Endothelial cell of umbilical vein (primary cell): ENCODE measurements at regions not wholly inside any gene's neighbourhood (a gene's known extent, or its start where the extent isn't known, plus 50 kb on each side); places are given as distances from the start of the nearest gene placed in this dataset.

Experiments
- BruUV-seq: library from RNA; stranded (reverse); fragments of 400-500 nt; replicated peaks from 2 replicates; lab custom pipeline; 2021; lab: Mats Ljungman, UMichigan
- CTCF ChIA-PET: fragments of 300-600, 350-600 bp; sonication (Branson Sonifier 250); formaldehyde crosslinking; loops from one replicate; lab custom pipeline; 2021; ENCODE audit warnings: antibody characterized with exemption, inconsistent platforms; lab: Charles Lee
- POLR2A ChIA-PET: fragments of 300-600, 350-600 bp; sonication (Branson Sonifier 250); formaldehyde crosslinking; loops from one replicate; lab custom pipeline; 2021; ENCODE audit warnings: antibody characterized with exemption, inconsistent platforms; lab: Charles Lee
- DNase-seq: peaks from one replicate; pipeline ENCODE4 v3.0.0-alpha.2; 2011; ENCODE audit warnings: low read depth, low spot score
- FAIRE-seq: peaks from 2 replicates; lab custom pipeline; 2011; peaks lifted over from hg19 to GRCh38; lab: Jason Lieb, UNC
- H2AFZ ChIP-seq: 2 replicates; pipeline ENCODE4 v1.6.0; 2012; ENCODE audit warnings: low read depth, low read length, control low read depth, inconsistent platforms
- H3K27ac ChIP-seq: 2 replicates; pipeline ENCODE4 v1.5.1; 2011; ENCODE audit warnings: low read depth, mild to moderate bottlenecking, control low read depth, low read length, moderate library complexity; ENCODE audit not compliant: insufficient read depth
- H3K27me3 ChIP-seq, 2 experiments: 2 replicates each; pipeline versions ENCODE4 v1.6.0 to v1.6.1; 2011; ENCODE audit warnings: low read length in 2 of 2, mixed read lengths in 1 of 2; ENCODE audit not compliant: control insufficient read depth in 2 of 2, insufficient read depth in 2 of 2
- H3K36me3 ChIP-seq, 2 experiments: 2 replicates in 1 of 2; 3 replicates in 1 of 2; pipeline ENCODE4 v1.5.1; 2011; ENCODE audit warnings: low read length in 2 of 2, mild to moderate bottlenecking in 1 of 2, moderate library complexity in 1 of 2; ENCODE audit not compliant: control insufficient read depth in 2 of 2, insufficient read depth in 2 of 2; ENCODE audit errors: extremely low read depth in 1 of 2
- H3K4me1 ChIP-seq: 3 replicates; pipeline ENCODE4 v1.5.1; 2011; ENCODE audit warnings: mild to moderate bottlenecking, low read length; ENCODE audit not compliant: control insufficient read depth, insufficient read depth; ENCODE audit errors: extremely low read depth
- H3K4me2 ChIP-seq: 2 replicates; pipeline ENCODE4 v1.6.1; 2011; ENCODE audit warnings: low read length, control low read depth, mixed read lengths; ENCODE audit not compliant: insufficient read depth
- H3K4me3 ChIP-seq, 3 experiments: fragments of 200-600 bp in 1 of 3; sonication (generic), shearing (Covaris generic) in 1 of 3; replicated peaks in 1 of 3; 2 replicates each; pipeline ENCODE4 v1.5.1; 2011 to 2016; ENCODE audit warnings: control low read depth in 3 of 3, low read length in 3 of 3, mild to moderate bottlenecking in 2 of 3, inconsistent platforms in 1 of 3, low read depth in 1 of 3, moderate library complexity in 1 of 3; ENCODE audit not compliant: insufficient read depth in 1 of 3
- H3K79me2 ChIP-seq: 2 replicates; pipeline ENCODE4 v1.6.0; 2012; ENCODE audit warnings: low read length, inconsistent platforms; ENCODE audit not compliant: control insufficient read depth, insufficient read depth
- H3K9ac ChIP-seq: replicated peaks from 2 replicates; pipeline ENCODE3; 2011; ENCODE audit warnings: low read length, control low read depth; ENCODE audit not compliant: insufficient read depth; ENCODE audit errors: extremely low read depth
- H3K9me1 ChIP-seq: replicated peaks from 3 replicates; pipeline ENCODE4 v1.6.0; 2011; ENCODE audit warnings: mild to moderate bottlenecking, low read length; ENCODE audit not compliant: control insufficient read depth, insufficient read depth; ENCODE audit errors: extremely low read depth
- H3K9me3 ChIP-seq: replicated peaks from 2 replicates; pipeline ENCODE4 v1.5.1; 2012; ENCODE audit warnings: low read length, inconsistent platforms; ENCODE audit not compliant: control insufficient read depth, insufficient read depth
- H4K20me1 ChIP-seq: replicated peaks from 2 replicates; pipeline ENCODE3; 2011; ENCODE audit warnings: mild to moderate bottlenecking, low read length; ENCODE audit not compliant: control insufficient read depth, insufficient read depth; ENCODE audit errors: extremely low read depth
- CTCF ChIP-seq, 2 donors: IDR thresholded peaks; 1 replicate in 1 of 2; 2 replicates in 1 of 2; pipeline ENCODE4 v1.5.1; 2011; ENCODE audit warnings: low read length in 2 of 2, mild to moderate bottlenecking in 2 of 2, moderate library complexity in 2 of 2, control low read depth in 1 of 2, inconsistent platforms in 1 of 2, low read depth in 1 of 2; ENCODE audit not compliant: insufficient read depth in 1 of 2; ENCODE audit errors: extremely low read depth in 1 of 2
- EZH2 ChIP-seq: IDR thresholded peaks from 2 replicates; pipeline ENCODE4 v1.6.1; 2012; ENCODE audit warnings: borderline replicate concordance, low read depth, mild to moderate bottlenecking, moderate library complexity, low read length, inconsistent platforms; ENCODE audit not compliant: severe bottlenecking
- FOS ChIP-seq: IDR thresholded peaks from 2 replicates; pipeline ENCODE4 v1.6.1; 2011; ENCODE audit warnings: mild to moderate bottlenecking, low read length, moderate library complexity, borderline replicate concordance; ENCODE audit not compliant: insufficient read depth
- GATA2 ChIP-seq: IDR thresholded peaks from 2 replicates; pipeline ENCODE4 v1.7.0; 2011; ENCODE audit warnings: low read depth, mild to moderate bottlenecking, moderate library complexity, mixed read lengths, low read length; ENCODE audit not compliant: insufficient read length, insufficient read depth
- JUN ChIP-seq: IDR thresholded peaks from 2 replicates; pipeline ENCODE4 v1.6.1; 2011; ENCODE audit warnings: borderline replicate concordance, low read depth; ENCODE audit not compliant: insufficient read length, insufficient read depth
- MAX ChIP-seq: IDR thresholded peaks from 2 replicates; pipeline ENCODE4 v1.6.1; 2011; ENCODE audit not compliant: insufficient read depth, insufficient read length
- MYC ChIP-seq: IDR thresholded peaks from one replicate; pipeline ENCODE4 v1.6.1; 2011; ENCODE audit warnings: mild to moderate bottlenecking, low read depth, low read length
- POLR2A ChIP-seq: IDR thresholded peaks from 2 replicates; pipeline ENCODE4 v1.6.1; 2012; ENCODE audit warnings: low read depth, mild to moderate bottlenecking, control low read depth, low read length
- POLR2AphosphoS5 ChIP-seq: IDR thresholded peaks from 2 replicates; pipeline ENCODE4 v1.6.1; 2012; ENCODE audit warnings: low read depth, mild to moderate bottlenecking, control low read depth, low read length, moderate library complexity; ENCODE audit not compliant: insufficient read depth
- dilution Hi-C: fragments of 300-500 bp; cut with MboI; formaldehyde crosslinking; loops from one replicate; pipeline ENCODE4 v1.15.0; 2019; ENCODE audit warnings: low sequenced_read_pairs; ENCODE audit not compliant: extremely low pct_ligation_motif_present
- intact Hi-C: fragments of 100-400 bp; cut with micrococcal nuclease; formaldehyde crosslinking; loops from one replicate; pipeline ENCODE4 v1.10.0; 2022

- Histone ChIP-seq H3K9ac (no peak overlapping the region), H4K20me1 (no peaks in the 10 kb centered on the region), H3K27me3 (no peaks in the 10 kb centered on the region), H3K4me1 (no peaks in the 10 kb centered on the region), H2AFZ (no peak overlapping the region), H3K9me3 (no peaks in the 10 kb centered on the region), H3K36me3 (no peaks in the 10 kb centered on the region), H3K27ac (no peak overlapping the region), H3K9me1 (no peaks in the 10 kb centered on the region), H3K79me2 (no peaks in the 10 kb centered on the region), H3K4me2 (no peak overlapping the region), H3K4me3 (no peak overlapping the region)
- no peak for FAIRE-seq
- dilution Hi-C loops (no loop called here), intact Hi-C loops (no loop called here)
- ChIA-PET CTCF (no interaction called here), POLR2A (no interaction called here)
- TF ChIP-seq MAX (no peak), FOS (no peak), MYC (no peak), CTCF (IDR thresholded peaks at IDR 0.05; ENCODE audit: extremely low read depth in 1 of 2, insufficient read depth in 1 of 2, low read depth in 1 of 2, low read length in 2 of 2) (no peak), POLR2A (no peak), EZH2 (no peak), GATA2 (no peak), JUN (no peak), POLR2AphosphoS5 (no peak)
- no TSS peak for BruUV-seq
- DNase-seq, result no peak
Measured at GRCh38 chr20:56748476-56749377, 119.6 kb downstream of the TFAP2C start.
